SK-N-SH (cell line): ENCODE measurements at regions not wholly inside any gene's neighbourhood (a gene's known extent, or its start where the extent isn't known, plus 50 kb on each side); places are given as distances from the start of the nearest gene placed in this dataset.

ENCODE experiments used
- CTCF ChIA-PET: fragments of 300-600, 350-600 bp; formaldehyde crosslinking; extraction: SDS; loops from one replicate; lab custom pipeline; 2021; lab: Yijun Ruan, JAX
- POLR2A ChIA-PET: fragments of 350-600 bp; sonication (Branson Sonifier 250); formaldehyde crosslinking; extraction: SDS; loops from one replicate; lab custom pipeline; 2020; ENCODE audit warnings: antibody characterized with exemption, inconsistent platforms; lab: Yijun Ruan, JAX
- DNase-seq: peaks from one replicate; pipeline ENCODE4 v3.0.0; 2012
- H2AFZ ChIP-seq: fragments of 200-600 bp; sonication (generic); 2 replicates; pipeline ENCODE4 v1.8.1; 2016; ENCODE audit warnings: antibody characterized with exemption, mild to moderate bottlenecking, low read depth
- H3F3A ChIP-seq: fragments of 200-600 bp; sonication (generic); replicated peaks from 2 replicates; pipeline ENCODE3; 2016; ENCODE audit warnings: antibody characterized with exemption, mild to moderate bottlenecking; ENCODE audit not compliant: insufficient read depth
- H3K27ac ChIP-seq, 2 experiments: fragments of 200-500 bp in 1 of 2; fragments of 200-600 bp in 1 of 2; sonication (Bioruptor generic) in 1 of 2; sonication (generic), shearing (Covaris generic) in 1 of 2; 2 replicates each; pipeline versions ENCODE4 v1.5.1 to v1.6.1; 2014 to 2016; ENCODE audit warnings: low read depth in 2 of 2, inconsistent platforms in 1 of 2, low read length in 1 of 2, mild to moderate bottlenecking in 1 of 2, mixed read lengths in 1 of 2
- H3K27me3 ChIP-seq: fragments of 200-600 bp; sonication (generic), shearing (Covaris generic); 2 replicates; pipeline ENCODE4 v1.6.1; 2016; ENCODE audit warnings: mixed run types; ENCODE audit not compliant: insufficient read depth
- H3K36me3 ChIP-seq, 2 experiments: fragments of 200-500 bp in 1 of 2; fragments of 200-600 bp in 1 of 2; sonication (Bioruptor generic) in 1 of 2; sonication (generic) in 1 of 2; replicated peaks in 1 of 2; 2 replicates each; pipeline versions ENCODE3 to v1.5.1; 2014 to 2016; ENCODE audit warnings: low read length in 1 of 2, mild to moderate bottlenecking in 1 of 2; ENCODE audit not compliant: insufficient read depth in 2 of 2, control insufficient read depth in 1 of 2
- H3K4me1 ChIP-seq, 2 experiments: fragments of 200-500 bp in 1 of 2; fragments of 200-600 bp in 1 of 2; sonication (Bioruptor generic) in 1 of 2; sonication (generic), shearing (Covaris generic) in 1 of 2; 2 replicates each; pipeline versions ENCODE4 v1.5.1 to v1.6.1; 2014 to 2016; ENCODE audit warnings: low read depth in 1 of 2, low read length in 1 of 2, mixed run types in 1 of 2; ENCODE audit not compliant: insufficient read depth in 2 of 2, control insufficient read depth in 1 of 2
- H3K4me2 ChIP-seq: fragments of 200-600 bp; sonication (generic), shearing (Covaris generic); 2 replicates; pipeline ENCODE4 v1.6.1; 2017; ENCODE audit warnings: mixed run types
- H3K4me3 ChIP-seq, 2 experiments: fragments of 200-500 bp in 1 of 2; fragments of 200-600 bp in 1 of 2; sonication (Bioruptor generic) in 1 of 2; sonication (generic), shearing (Covaris generic) in 1 of 2; 2 replicates each; pipeline versions ENCODE4 v1.5.1 to v1.8.1; 2014 to 2016; ENCODE audit warnings: low read depth in 2 of 2, inconsistent platforms in 1 of 2, low read length in 1 of 2, mild to moderate bottlenecking in 1 of 2, mixed read lengths in 1 of 2, moderate library complexity in 1 of 2
- H3K79me2 ChIP-seq: fragments of 200-600 bp; sonication (generic); 2 replicates; pipeline ENCODE4 v1.8.1; 2017; ENCODE audit warnings: mild to moderate bottlenecking; ENCODE audit not compliant: insufficient read depth
- H3K9ac ChIP-seq: fragments of 200-600 bp; sonication (generic); 2 replicates; pipeline ENCODE4 v1.6.1; 2017; ENCODE audit warnings: mixed run types
- H3K9me2 ChIP-seq: fragments of 200-600 bp; sonication (generic); 2 replicates; pipeline ENCODE4 v1.6.1; 2017; ENCODE audit warnings: mixed run types
- H3K9me3 ChIP-seq: fragments of 200-600 bp; sonication (generic); 2 replicates; pipeline ENCODE4 v1.6.1; 2017; ENCODE audit warnings: mixed run types, mild to moderate bottlenecking, moderate library complexity
- H4K20me1 ChIP-seq: fragments of 200-600 bp; sonication (generic); 2 replicates; pipeline ENCODE4 v1.6.1; 2017; ENCODE audit warnings: mild to moderate bottlenecking, mixed run types; ENCODE audit not compliant: insufficient read depth
- EP300 ChIP-seq, 2 experiments: IDR thresholded peaks; 2 replicates each; pipeline versions ENCODE4 v1.4.0 to v1.6.1; 2012; ENCODE audit warnings: borderline replicate concordance in 1 of 2, low read depth in 1 of 2, low read length in 1 of 2
- EZH2phosphoT487 ChIP-seq: fragments of 200-600 bp; sonication (generic); IDR thresholded peaks from 2 replicates; pipeline ENCODE4 v1.6.1; 2017; ENCODE audit warnings: low read depth, mixed run types, mild to moderate bottlenecking, antibody characterized with exemption, moderate library complexity, borderline replicate concordance
- FOSL2 ChIP-seq: IDR thresholded peaks from 2 replicates; pipeline ENCODE4 v1.4.0; 2012; ENCODE audit warnings: low read depth, mild to moderate bottlenecking, moderate library complexity, borderline replicate concordance
- FOXJ3 ChIP-seq: sonication (generic); formaldehyde crosslinking; IDR thresholded peaks from 2 replicates; pipeline ENCODE4 v1.5.1; 2020; ENCODE audit warnings: mild to moderate bottlenecking, missing genetic modification reagents
- GATA2 ChIP-seq: sonication (generic); formaldehyde crosslinking; IDR thresholded peaks from 2 replicates; pipeline ENCODE4 v1.5.0; 2020; ENCODE audit warnings: mild to moderate bottlenecking, missing genetic modification reagents
- RAD21 ChIP-seq: IDR thresholded peaks from 2 replicates; pipeline ENCODE4 v1.6.1; 2012; ENCODE audit warnings: mild to moderate bottlenecking, low read length
- REST ChIP-seq: IDR thresholded peaks from 2 replicates; pipeline ENCODE4 v1.6.1; 2012; ENCODE audit warnings: mild to moderate bottlenecking, low read depth, low read length, moderate library complexity
- RXRA ChIP-seq: IDR thresholded peaks from 2 replicates; pipeline ENCODE4 v1.4.0; 2012; ENCODE audit warnings: low read depth, mild to moderate bottlenecking, borderline replicate concordance
- TAF1 ChIP-seq: IDR thresholded peaks from 2 replicates; pipeline ENCODE4 v1.6.1; 2012; ENCODE audit warnings: low read depth, mild to moderate bottlenecking, low read length, moderate library complexity, borderline replicate concordance
- TCF12 ChIP-seq: IDR thresholded peaks from 2 replicates; pipeline ENCODE4 v1.4.0; 2012
- TEAD4 ChIP-seq: IDR thresholded peaks from 2 replicates; pipeline ENCODE4 v1.4.0; 2012; ENCODE audit warnings: mild to moderate bottlenecking, borderline replicate concordance; ENCODE audit not compliant: insufficient read depth
- ZBTB33 ChIP-seq: IDR thresholded peaks from 2 replicates; pipeline ENCODE4 v1.4.0; 2012; ENCODE audit warnings: low read depth, borderline replicate concordance
- WGBS: methylation state at CpG from one replicate; pipeline ENCODE4 v1.1.6; 2017; ENCODE audit warnings: low lambda C conversion rate; 5-methylcytosine and 5-hydroxymethylcytosine counted together
- TF ChIP-seq, protein P1 (sequence below): IDR thresholded peaks from 2 replicates; pipeline ENCODE4 v1.4.0; 2012; ENCODE audit warnings: low read depth, borderline replicate concordance
- TF ChIP-seq, protein P2 (sequence below): IDR thresholded peaks from 2 replicates; pipeline ENCODE4; 2012

- no peak overlapping the region for H3K4me2 ChIP-seq
- no peaks in the 10 kb centered on the region for H3K9me2 ChIP-seq
- H4K20me1 ChIP-seq: no peaks in the 10 kb centered on the region
- H3K9me3 ChIP-seq: no peaks in the 10 kb centered on the region
- no peaks in the 10 kb centered on the region for H3K79me2 ChIP-seq
- H2AFZ ChIP-seq: no peak overlapping the region
- no peak overlapping the region for H3K4me3 ChIP-seq
- DNase-seq: no peak
- H3K27ac ChIP-seq: no peak overlapping the region
- CTCF ChIA-PET: no interaction called here
- 0% methylated on average over 1 of the region's 1 CpG for WGBS
- TF ChIP-seq EZH2phosphoT487 (no peak), EP300 (IDR thresholded peaks at IDR 0.05; ENCODE audit: borderline replicate concordance in 1 of 2, low read depth in 1 of 2, low read length in 1 of 2) (no peak), TEAD4 (no peak), FOSL2 (no peak), ZBTB33 (no peak), TCF12 (no peak), RAD21 (no peak)
- TF ChIP-seq, protein P1, sequence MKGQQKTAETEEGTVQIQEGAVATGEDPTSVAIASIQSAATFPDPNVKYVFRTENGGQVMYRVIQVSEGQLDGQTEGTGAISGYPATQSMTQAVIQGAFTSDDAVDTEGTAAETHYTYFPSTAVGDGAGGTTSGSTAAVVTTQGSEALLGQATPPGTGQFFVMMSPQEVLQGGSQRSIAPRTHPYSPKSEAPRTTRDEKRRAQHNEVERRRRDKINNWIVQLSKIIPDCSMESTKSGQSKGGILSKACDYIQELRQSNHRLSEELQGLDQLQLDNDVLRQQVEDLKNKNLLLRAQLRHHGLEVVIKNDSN: no peak
- H3F3A ChIP-seq: no peaks in the 10 kb centered on the region
- no peaks in the 10 kb centered on the region for H3K36me3 ChIP-seq
- POLR2A ChIA-PET: no interaction called here
- H3K4me1 ChIP-seq: no peaks in the 10 kb centered on the region
- H3K9ac ChIP-seq: no peak overlapping the region
- H3K27me3 ChIP-seq: no peaks in the 10 kb centered on the region
These were observed 196.2 kb upstream of the FOXG1 start for GRCh38 chr14:28570391-28570790.

GRCh38 chr14:28571636-28572035 is 195.0 kb upstream of the FOXG1 start:
- Histone ChIP-seq H3K4me1 (0 out of 4 replicates have a peak, but pooled peaks cover 0 to 2% of the 10 kb centered on the region in 2 experiments), H3K9ac (no peak overlapping the region), H3K27me3 (no peaks in the 10 kb centered on the region), H2AFZ (no peak overlapping the region), H3K36me3 (no peaks in the 10 kb centered on the region), H3K27ac (no peak overlapping the region), H3K4me2 (no peak overlapping the region), H4K20me1 (no peaks in the 10 kb centered on the region), H3K4me3 (no peak overlapping the region), H3F3A (no peaks in the 10 kb centered on the region), H3K9me2 (no peaks in the 10 kb centered on the region), H3K79me2 (no peaks in the 10 kb centered on the region), H3K9me3 (no peaks in the 10 kb centered on the region)
- CTCF ChIA-PET: no interaction called here
- no peak for TF ChIP-seq GATA2 (CRISPR knock-in tag)
- no peak for TF ChIP-seq FOSL2
- TF ChIP-seq, protein P2, sequence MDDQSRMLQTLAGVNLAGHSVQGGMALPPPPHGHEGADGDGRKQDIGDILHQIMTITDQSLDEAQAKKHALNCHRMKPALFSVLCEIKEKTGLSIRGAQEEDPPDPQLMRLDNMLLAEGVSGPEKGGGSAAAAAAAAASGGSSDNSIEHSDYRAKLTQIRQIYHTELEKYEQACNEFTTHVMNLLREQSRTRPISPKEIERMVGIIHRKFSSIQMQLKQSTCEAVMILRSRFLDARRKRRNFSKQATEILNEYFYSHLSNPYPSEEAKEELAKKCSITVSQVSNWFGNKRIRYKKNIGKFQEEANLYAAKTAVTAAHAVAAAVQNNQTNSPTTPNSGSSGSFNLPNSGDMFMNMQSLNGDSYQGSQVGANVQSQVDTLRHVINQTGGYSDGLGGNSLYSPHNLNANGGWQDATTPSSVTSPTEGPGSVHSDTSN: no peak
- no peak for TF ChIP-seq RXRA
- no peak for TF ChIP-seq REST
- no peak for TF ChIP-seq RAD21
- no peak for TF ChIP-seq TAF1
- TF ChIP-seq FOXJ3: no peak
- 11% methylated on average over 2 of the region's 2 CpGs for WGBS
- no peak for DNase-seq
- POLR2A ChIA-PET: no interaction called here
